Activated B cell treated with CpG ODN at 0.5 μM for 24 hours (primary cell): ENCODE measurements at regions not wholly inside any gene's neighbourhood (a gene's known extent, or its start where the extent isn't known, plus 50 kb on each side); places are given as distances from the start of the nearest gene placed in this dataset.
"Not testable (repeated sequence)": the region's sequence is repeated elsewhere in the genome, so short reads cannot be mapped to it uniquely, and the experiment has no call there.

Source experiments
- ATAC-seq: fragments of 200-7000 bp; cut with Tn5 transposase; one replicate; pipeline ENCODE4 v1.10.0; 2021; ENCODE audit warnings: low read depth, mild to moderate bottlenecking, moderate library complexity
- CTCF ChIA-PET: fragments of 350-600 bp; sonication (Branson Sonifier 250); formaldehyde crosslinking; loops from one replicate; lab custom pipeline; 2021; ENCODE audit warnings: antibody characterized with exemption; lab: Charles Lee
- POLR2A ChIA-PET: fragments of 350-600 bp; sonication (Branson Sonifier 250); formaldehyde crosslinking; loops from one replicate; lab custom pipeline; 2021; ENCODE audit warnings: antibody characterized with exemption; lab: Charles Lee
- DNase-seq: peaks from one replicate; pipeline ENCODE4 v3.0.0; 2022
- H3K27ac Mint-ChIP-seq: one replicate; pipeline ENCODE4 v1.8.0; 2020; ENCODE audit warnings: mixed read lengths
- H3K27me3 Mint-ChIP-seq: one replicate; pipeline ENCODE4 v1.8.0; 2021; ENCODE audit warnings: mixed read lengths
- H3K36me3 Mint-ChIP-seq: one replicate; pipeline ENCODE4 v1.8.0; 2021; ENCODE audit warnings: low read depth, mixed read lengths
- H3K4me1 Mint-ChIP-seq: one replicate; pipeline ENCODE4 v1.8.0; 2021; ENCODE audit warnings: mixed read lengths
- H3K4me3 Mint-ChIP-seq: one replicate; pipeline ENCODE4 v1.8.0; 2020; ENCODE audit warnings: mild to moderate bottlenecking, mixed read lengths
- H3K9me3 Mint-ChIP-seq: one replicate; pipeline ENCODE4 v1.8.0; 2020; ENCODE audit warnings: mixed read lengths
- CTCF ChIP-seq: fragments of 200-600 bp; IDR thresholded peaks from one replicate; pipeline ENCODE4 v1.8.0; 2022; ENCODE audit warnings: antibody characterized with exemption, mild to moderate bottlenecking
- intact Hi-C: fragments of 100-400 bp; cut with micrococcal nuclease; formaldehyde crosslinking; loops from one replicate; pipeline ENCODE4 v1.15.1; 2024

GRCh38 chr4:108416831-108417230, 203.5 kb upstream of the RPL34 start:
- ChIA-PET POLR2A (no interaction called here), CTCF (no interaction called here)
- H3K4me3 Mint-ChIP-seq: no peak overlapping the region
- peaks cover 2% of the 10 kb centered on the region for H3K9me3 Mint-ChIP-seq
- no peak overlapping the region for H3K27ac Mint-ChIP-seq
- ATAC-seq: no peak
- no peaks in the 10 kb centered on the region for H3K4me1 Mint-ChIP-seq
- DNase-seq: no peak
- TF ChIP-seq CTCF: no peak
- H3K27me3 Mint-ChIP-seq: no peaks in the 10 kb centered on the region
- intact Hi-C loops: no loop called here
- no peaks in the 10 kb centered on the region for H3K36me3 Mint-ChIP-seq

DNA sequence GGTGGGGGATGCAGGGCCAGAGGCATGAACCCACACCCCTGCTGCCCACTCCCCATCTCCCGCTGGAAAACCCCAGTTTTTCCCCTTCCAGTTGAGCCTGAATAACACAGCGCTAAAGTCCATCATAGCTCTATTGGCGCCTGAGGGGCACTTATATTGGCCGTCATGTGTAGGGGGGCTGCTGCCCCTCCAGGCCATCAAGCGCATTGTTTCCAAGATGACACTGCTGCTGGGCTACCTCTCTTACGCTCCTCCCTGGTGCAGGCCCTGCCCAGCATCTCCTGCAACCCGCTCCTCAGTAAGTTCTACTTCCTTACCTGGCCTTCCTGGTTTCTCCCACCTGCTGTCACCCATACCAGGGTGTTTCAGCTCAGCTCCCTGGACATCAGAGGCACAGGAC, 205.0 kb upstream of the RPL34 start:
- H3K36me3 Mint-ChIP-seq: no peaks in the 10 kb centered on the region
- no peak overlapping the region for H3K4me3 Mint-ChIP-seq
- no peak for TF ChIP-seq CTCF
- no peaks in the 10 kb centered on the region for H3K9me3 Mint-ChIP-seq
- no peak for DNase-seq
- H3K27ac Mint-ChIP-seq: no peak overlapping the region
- ChIA-PET CTCF (no interaction called here), POLR2A (no interaction called here)
- intact Hi-C loops: no loop called here
- no peak for ATAC-seq
- no peaks in the 10 kb centered on the region for H3K4me1 Mint-ChIP-seq
- no peaks in the 10 kb centered on the region for H3K27me3 Mint-ChIP-seq

- no peaks in the 10 kb centered on the region for H3K27me3 Mint-ChIP-seq
- no peaks in the 10 kb centered on the region for H3K4me1 Mint-ChIP-seq
- H3K36me3 Mint-ChIP-seq: no peaks in the 10 kb centered on the region
- intact Hi-C loops: no loop called here
- H3K9me3 Mint-ChIP-seq: no peaks in the 10 kb centered on the region
- ATAC-seq (no peak), DNase-seq (no peak)
- no peak overlapping the region for H3K27ac Mint-ChIP-seq
- ChIA-PET POLR2A (no interaction called here), CTCF (no interaction called here)
- no peak for TF ChIP-seq CTCF
- no peak overlapping the region for H3K4me3 Mint-ChIP-seq
Observed at GRCh38 chr4:108411836-108412235, 208.5 kb upstream of the RPL34 start.

DNA sequence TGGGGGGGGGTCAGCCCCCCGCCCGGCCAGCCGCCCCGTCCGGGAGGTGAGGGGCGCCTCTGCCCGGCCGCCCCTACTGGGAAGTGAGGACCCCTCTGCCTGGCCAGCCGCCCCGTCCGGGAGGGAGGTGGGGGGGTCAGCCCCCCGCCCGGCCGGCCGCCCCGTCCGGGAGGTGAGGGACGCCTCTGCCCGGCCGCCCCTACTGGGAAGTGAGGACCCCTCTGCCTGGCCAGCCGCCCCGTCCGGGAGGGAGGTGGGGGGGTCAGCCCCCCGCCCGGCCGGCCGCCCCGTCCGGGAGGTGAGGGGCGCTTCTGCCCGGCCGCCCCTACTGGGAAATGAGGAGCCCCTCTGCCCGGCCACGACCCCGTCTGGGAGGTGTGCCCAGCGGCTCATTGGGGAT, 210.7 kb upstream of the RPL34 start:
- DNase-seq, H3K4me1 Mint-ChIP-seq, H3K4me3 Mint-ChIP-seq, CTCF ChIA-PET, intact Hi-C loops, H3K27ac Mint-ChIP-seq, ATAC-seq, POLR2A ChIA-PET, H3K36me3 Mint-ChIP-seq, H3K9me3 Mint-ChIP-seq, H3K27me3 Mint-ChIP-seq: not testable (repeated sequence)

DNA sequence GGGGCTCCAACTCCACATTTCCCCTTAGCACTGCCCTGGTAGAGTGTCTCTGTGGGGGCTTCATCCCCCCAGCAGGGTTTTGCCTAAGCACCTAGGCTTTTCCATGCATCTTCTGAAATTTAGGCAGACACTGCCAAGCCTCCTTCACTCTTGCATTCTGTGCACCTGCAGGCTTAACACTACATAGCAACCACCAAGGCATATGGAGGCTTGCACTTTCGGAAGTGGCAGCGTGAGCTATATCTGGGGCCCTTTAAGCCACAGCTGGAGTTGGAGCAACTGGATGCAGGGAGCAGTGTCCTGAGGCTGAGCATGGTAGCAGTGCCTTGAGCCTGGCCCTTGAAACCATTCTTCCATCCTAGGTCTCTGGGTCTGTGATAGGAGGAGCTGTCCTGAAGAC, 214.8 kb upstream of the RPL34 start:
- intact Hi-C loops: no loop called here
- no peak for ATAC-seq

More for the DNA sequence above, 214.8 kb upstream of the RPL34 start:
- ChIA-PET CTCF (no interaction called here), POLR2A (no interaction called here)
- H3K27ac Mint-ChIP-seq: no peak overlapping the region
- no peaks in the 10 kb centered on the region for H3K27me3 Mint-ChIP-seq
- no peak overlapping the region for H3K4me3 Mint-ChIP-seq
- TF ChIP-seq CTCF: no peak
- H3K36me3 Mint-ChIP-seq: no peaks in the 10 kb centered on the region
- no peak for DNase-seq
- H3K9me3 Mint-ChIP-seq: peaks cover 3% of the 10 kb centered on the region
- no peaks in the 10 kb centered on the region for H3K4me1 Mint-ChIP-seq
